ENCODE measurements at regions not wholly inside any gene's neighbourhood (a gene's known extent, or its start where the extent isn't known, plus 50 kb on each side); places are given as distances from the start of the nearest gene placed in this dataset.

- TF ChIP-seq EZH2phosphoT487 (conservative IDR thresholded peaks at IDR 0.05; ENCODE audit: low read length), result no peak
- no peak for TF ChIP-seq CTCF (IDR thresholded peaks at IDR 0.05; ENCODE audit: insufficient read depth, low read length, poor library complexity, severe bottlenecking)
- Histone ChIP-seq H3K27ac (ENCODE audit: low read depth, low read length) (no peak overlapping the region), H3K79me2 (ENCODE audit: insufficient read depth, low read length) (no peaks in the 10 kb centered on the region), H4K20me1 (ENCODE audit: low read depth, low read length) (no peaks in the 10 kb centered on the region), H3K27me3 (ENCODE audit: low read length) (no peaks in the 10 kb centered on the region), H3K9me3 (ENCODE audit: insufficient read depth, low read length) (no peaks in the 10 kb centered on the region), H3K9me2 (replicated peaks; ENCODE audit: insufficient read depth, low read length) (no peaks in the 10 kb centered on the region), H3F3A (ENCODE audit: insufficient read depth) (no peaks in the 10 kb centered on the region), H3K4me3 (ENCODE audit: insufficient read depth, low read length, poor library complexity, severe bottlenecking) (no peak overlapping the region), H3K4me2 (ENCODE audit: low read depth, low read length, poor library complexity, severe bottlenecking) (no peak overlapping the region), H2AFZ (ENCODE audit: low read depth, low read length, severe bottlenecking) (no peak overlapping the region), H3K36me3 (ENCODE audit: low read length) (no peaks in the 10 kb centered on the region), H3K9ac (ENCODE audit: low read length) (no peak overlapping the region)
Measured at GRCh38 chrX:38970845-38971244, 169.6 kb downstream of the MID1IP1 start.

- Histone ChIP-seq H3K9me2 (replicated peaks; ENCODE audit: insufficient read depth, low read length) (no peaks in the 10 kb centered on the region), H3K36me3 (ENCODE audit: low read length) (no peaks in the 10 kb centered on the region), H3K9me3 (ENCODE audit: insufficient read depth, low read length) (no peaks in the 10 kb centered on the region), H3F3A (ENCODE audit: insufficient read depth) (no peaks in the 10 kb centered on the region), H3K79me2 (ENCODE audit: insufficient read depth, low read length) (no peaks in the 10 kb centered on the region), H3K4me3 (ENCODE audit: insufficient read depth, low read length, poor library complexity, severe bottlenecking) (no peak overlapping the region), H3K27me3 (ENCODE audit: low read length) (no peaks in the 10 kb centered on the region), H3K4me2 (ENCODE audit: low read depth, low read length, poor library complexity, severe bottlenecking) (no peak overlapping the region), H3K27ac (ENCODE audit: low read depth, low read length) (no peak overlapping the region), H3K9ac (ENCODE audit: low read length) (no peak overlapping the region), H4K20me1 (ENCODE audit: low read depth, low read length) (no peaks in the 10 kb centered on the region), H2AFZ (ENCODE audit: low read depth, low read length, severe bottlenecking) (no peak overlapping the region)
- TF ChIP-seq EZH2phosphoT487 (conservative IDR thresholded peaks at IDR 0.05; ENCODE audit: low read length) (no peak), CTCF (IDR thresholded peaks at IDR 0.05; ENCODE audit: insufficient read depth, low read length, poor library complexity, severe bottlenecking) (no peak)
Measured at GRCh38 chrX:38973322-38973721, 172.1 kb downstream of the MID1IP1 start.

- Histone ChIP-seq H3K9me2 (replicated peaks; ENCODE audit: insufficient read depth, low read length) (no peaks in the 10 kb centered on the region), H3K4me3 (ENCODE audit: insufficient read depth, low read length, poor library complexity, severe bottlenecking) (no peak overlapping the region), H3K79me2 (ENCODE audit: insufficient read depth, low read length) (no peaks in the 10 kb centered on the region), H3K27me3 (ENCODE audit: low read length) (no peaks in the 10 kb centered on the region), H2AFZ (ENCODE audit: low read depth, low read length, severe bottlenecking) (no peak overlapping the region), H3K9ac (ENCODE audit: low read length) (no peak overlapping the region), H3K27ac (ENCODE audit: low read depth, low read length) (no peak overlapping the region), H3K36me3 (ENCODE audit: low read length) (no peaks in the 10 kb centered on the region), H3K4me2 (ENCODE audit: low read depth, low read length, poor library complexity, severe bottlenecking) (no peak overlapping the region), H3K9me3 (ENCODE audit: insufficient read depth, low read length) (no peaks in the 10 kb centered on the region), H4K20me1 (ENCODE audit: low read depth, low read length) (no peaks in the 10 kb centered on the region), H3F3A (ENCODE audit: insufficient read depth) (no peaks in the 10 kb centered on the region)
- TF ChIP-seq CTCF (IDR thresholded peaks at IDR 0.05; ENCODE audit: insufficient read depth, low read length, poor library complexity, severe bottlenecking), result no peak
- no peak for TF ChIP-seq EZH2phosphoT487 (conservative IDR thresholded peaks at IDR 0.05; ENCODE audit: low read length)
Measured at GRCh38 chrX:38974542-38974941, 173.3 kb downstream of the MID1IP1 start.
